ENCODE measurements at regions not wholly inside any gene's neighbourhood (a gene's known extent, or its start where the extent isn't known, plus 50 kb on each side); places are given as distances from the start of the nearest gene placed in this dataset.
"Not testable (repeated sequence)": the region's sequence is repeated elsewhere in the genome, so short reads cannot be mapped to it uniquely, and the experiment has no call there.

- H3K9ac ChIP-seq (ENCODE audit: low read length) = no peak overlapping the region
- no peaks in the 10 kb centered on the region for H3F3A ChIP-seq (ENCODE audit: insufficient read depth, low read length, poor library complexity, severe bottlenecking)
- TF ChIP-seq EP300 (conservative IDR thresholded peaks at IDR 0.05; ENCODE audit: poor library complexity, severe bottlenecking) (no peak), CTCF (IDR thresholded peaks at IDR 0.05; ENCODE audit: poor library complexity, severe bottlenecking) (no peak), SMC3 (conservative IDR thresholded peaks at IDR 0.05; ENCODE audit: poor library complexity) (no peak), POLR2AphosphoS5 (IDR thresholded peaks at IDR 0.05) (no peak), RAD21 (conservative IDR thresholded peaks at IDR 0.05) (no peak), EZH2 (IDR thresholded peaks at IDR 0.05; ENCODE audit: borderline replicate concordance, insufficient read depth, low read length, poor library complexity, severe bottlenecking) (no peak), MXI1 (conservative IDR thresholded peaks at IDR 0.05; ENCODE audit: poor library complexity, severe bottlenecking) (no peak), TAF1 (IDR thresholded peaks at IDR 0.05; ENCODE audit: low read depth) (no peak), REST (IDR thresholded peaks at IDR 0.05; ENCODE audit: borderline replicate concordance) (no peak)
- H3K79me2 ChIP-seq (replicated peaks; ENCODE audit: insufficient read depth, low read length) = no peaks in the 10 kb centered on the region
- H3K9me2 ChIP-seq (ENCODE audit: insufficient read depth, low read length) = no peaks in the 10 kb centered on the region
- no peaks in the 10 kb centered on the region for H3K27me3 ChIP-seq (ENCODE audit: insufficient read depth, low read depth, low read length)
- no peaks in the 10 kb centered on the region for H4K20me1 ChIP-seq (ENCODE audit: insufficient read depth)
- H3K4me2 ChIP-seq (ENCODE audit: low read length) = no peak overlapping the region
- H3K9me3 ChIP-seq (ENCODE audit: low read length) = no peaks in the 10 kb centered on the region
- no peak overlapping the region for H3K27ac ChIP-seq (ENCODE audit: low read length)
- no peak overlapping the region for H3K4me3 ChIP-seq (ENCODE audit: low read length)
- H2AFZ ChIP-seq (ENCODE audit: low read depth, low read length) = no peak overlapping the region
- no peaks in the 10 kb centered on the region for H3K36me3 ChIP-seq (ENCODE audit: insufficient read depth, low read length)
Measured at GRCh38 chr10:15960277-15960676, 100.0 kb upstream of the MINDY3 start.

GRCh38 chr10:15972736-15973135, 112.4 kb upstream of the MINDY3 start:
- H4K20me1 ChIP-seq (ENCODE audit: insufficient read depth); H3K36me3 ChIP-seq (ENCODE audit: insufficient read depth, low read length); H3K9me3 ChIP-seq (ENCODE audit: low read length); H3K79me2 ChIP-seq (replicated peaks; ENCODE audit: insufficient read depth, low read length); H2AFZ ChIP-seq (ENCODE audit: low read depth, low read length); H3K27me3 ChIP-seq (ENCODE audit: insufficient read depth, low read depth, low read length); H3K4me2 ChIP-seq (ENCODE audit: low read length); H3K9me2 ChIP-seq (ENCODE audit: insufficient read depth, low read length); H3F3A ChIP-seq (ENCODE audit: insufficient read depth, low read length, poor library complexity, severe bottlenecking); H3K4me3 ChIP-seq (ENCODE audit: low read length); H3K27ac ChIP-seq (ENCODE audit: low read length); H3K9ac ChIP-seq (ENCODE audit: low read length): not testable (repeated sequence)

- H3K79me2 ChIP-seq (replicated peaks; ENCODE audit: insufficient read depth, low read length) = no peaks in the 10 kb centered on the region
- no peak overlapping the region for H3K27ac ChIP-seq (ENCODE audit: low read length)
- no peaks in the 10 kb centered on the region for H3K36me3 ChIP-seq (ENCODE audit: insufficient read depth, low read length)
- H2AFZ ChIP-seq (ENCODE audit: low read depth, low read length) = no peak overlapping the region
- H4K20me1 ChIP-seq (ENCODE audit: insufficient read depth) = no peaks in the 10 kb centered on the region
- no peaks in the 10 kb centered on the region for H3K27me3 ChIP-seq (ENCODE audit: insufficient read depth, low read depth, low read length)
- no peaks in the 10 kb centered on the region for H3F3A ChIP-seq (ENCODE audit: insufficient read depth, low read length, poor library complexity, severe bottlenecking)
- no peak for TF ChIP-seq RAD21 (conservative IDR thresholded peaks at IDR 0.05)
- TF ChIP-seq CTCF (IDR thresholded peaks at IDR 0.05; ENCODE audit: poor library complexity, severe bottlenecking) = no peak
- no peak for TF ChIP-seq SMC3 (conservative IDR thresholded peaks at IDR 0.05; ENCODE audit: poor library complexity)
- no peak for TF ChIP-seq TAF1 (IDR thresholded peaks at IDR 0.05; ENCODE audit: low read depth)
- no peak for TF ChIP-seq EZH2 (IDR thresholded peaks at IDR 0.05; ENCODE audit: borderline replicate concordance, insufficient read depth, low read length, poor library complexity, severe bottlenecking)
- no peak for TF ChIP-seq REST (IDR thresholded peaks at IDR 0.05; ENCODE audit: borderline replicate concordance)
- TF ChIP-seq POLR2AphosphoS5 (IDR thresholded peaks at IDR 0.05) = no peak
- no peak for TF ChIP-seq MXI1 (conservative IDR thresholded peaks at IDR 0.05; ENCODE audit: poor library complexity, severe bottlenecking)
- TF ChIP-seq EP300 (conservative IDR thresholded peaks at IDR 0.05; ENCODE audit: poor library complexity, severe bottlenecking) = no peak
- H3K9ac ChIP-seq (ENCODE audit: low read length) = no peak overlapping the region
- no peaks in the 10 kb centered on the region for H3K9me2 ChIP-seq (ENCODE audit: insufficient read depth, low read length)
- no peak overlapping the region for H3K4me3 ChIP-seq (ENCODE audit: low read length)
- H3K4me2 ChIP-seq (ENCODE audit: low read length) = no peak overlapping the region
- no peaks in the 10 kb centered on the region for H3K9me3 ChIP-seq (ENCODE audit: low read length)
Measured at GRCh38 chr10:15985690-15986089, 125.4 kb upstream of the MINDY3 start.
